Fibroblast of lung (primary cell): ENCODE measurements at regions not wholly inside any gene's neighbourhood (a gene's known extent, or its start where the extent isn't known, plus 50 kb on each side); places are given as distances from the start of the nearest gene placed in this dataset.

ENCODE experiments used
- DNase-seq, 2 donors: peaks; one replicate each; pipeline versions ENCODE4 v3.0.0 to v3.0.0-alpha.2; 2010; ENCODE audit warnings: low read depth in 2 of 2
- H2AFZ ChIP-seq: 2 replicates; pipeline ENCODE4 v1.5.1; 2012; ENCODE audit warnings: low read length, control low read depth, inconsistent platforms
- H3K27ac ChIP-seq: 2 replicates; pipeline ENCODE4 v1.5.1; 2011; ENCODE audit warnings: low read length, control low read depth; ENCODE audit not compliant: insufficient read depth
- H3K27me3 ChIP-seq: 2 replicates; pipeline ENCODE4 v1.5.1; 2011; ENCODE audit warnings: mild to moderate bottlenecking, low read length; ENCODE audit not compliant: control insufficient read depth, insufficient read depth
- H3K36me3 ChIP-seq: 2 replicates; pipeline ENCODE4 v1.5.1; 2011; ENCODE audit warnings: low read length; ENCODE audit not compliant: control insufficient read depth, insufficient read depth
- H3K4me1 ChIP-seq: 2 replicates; pipeline ENCODE4 v1.5.1; 2011; ENCODE audit warnings: low read length; ENCODE audit not compliant: control insufficient read depth, insufficient read depth; ENCODE audit errors: extremely low read depth
- H3K4me2 ChIP-seq: 2 replicates; pipeline ENCODE4 v1.5.1; 2011; ENCODE audit warnings: low read length, control low read depth; ENCODE audit not compliant: insufficient read depth; ENCODE audit errors: extremely low read depth
- H3K4me3 ChIP-seq, 4 experiments: fragments of 200-600 bp in 1 of 4; sonication (generic) in 1 of 4; replicated peaks in 1 of 4; 2 replicates each; pipeline ENCODE4 v1.5.1; 2011 to 2016; ENCODE audit warnings: low read length in 4 of 4, low read depth in 3 of 4, mild to moderate bottlenecking in 3 of 4, control low read depth in 2 of 4, inconsistent platforms in 1 of 4, mixed read lengths in 1 of 4; ENCODE audit not compliant: insufficient read depth in 1 of 4; ENCODE audit errors: control extremely low read depth in 1 of 4
- H3K79me2 ChIP-seq: 2 replicates; pipeline ENCODE4 v1.5.1; 2012; ENCODE audit warnings: mild to moderate bottlenecking, low read length, inconsistent platforms; ENCODE audit not compliant: control insufficient read depth, insufficient read depth
- H3K9ac ChIP-seq: 2 replicates; pipeline ENCODE4 v1.5.1; 2011; ENCODE audit warnings: mild to moderate bottlenecking, low read length, control low read depth; ENCODE audit not compliant: insufficient read depth
- H3K9me3 ChIP-seq: 2 replicates; pipeline ENCODE4 v1.5.1; 2012; ENCODE audit warnings: low read depth, low read length; ENCODE audit not compliant: control insufficient read depth, insufficient read depth
- H4K20me1 ChIP-seq: 2 replicates; pipeline ENCODE4 v1.5.1; 2011; ENCODE audit warnings: low read length; ENCODE audit not compliant: control insufficient read depth, insufficient read depth; ENCODE audit errors: extremely low read depth
- EZH2 ChIP-seq: IDR thresholded peaks from 2 replicates; pipeline ENCODE4 v1.5.1; 2012; ENCODE audit warnings: low read length, control low read depth, mild to moderate bottlenecking; ENCODE audit errors: missing control alignments
- TF ChIP-seq, protein P1 (sequence below), 2 donors: IDR thresholded peaks in 1 of 2; conservative IDR thresholded peaks in 1 of 2; 1 replicate in 1 of 2; 2 replicates in 1 of 2; pipeline ENCODE4 v1.5.1; 2011 to 2012; ENCODE audit warnings: low read length in 2 of 2, control low read depth in 1 of 2, inconsistent platforms in 1 of 2, low read depth in 1 of 2, mild to moderate bottlenecking in 1 of 2

DNA sequence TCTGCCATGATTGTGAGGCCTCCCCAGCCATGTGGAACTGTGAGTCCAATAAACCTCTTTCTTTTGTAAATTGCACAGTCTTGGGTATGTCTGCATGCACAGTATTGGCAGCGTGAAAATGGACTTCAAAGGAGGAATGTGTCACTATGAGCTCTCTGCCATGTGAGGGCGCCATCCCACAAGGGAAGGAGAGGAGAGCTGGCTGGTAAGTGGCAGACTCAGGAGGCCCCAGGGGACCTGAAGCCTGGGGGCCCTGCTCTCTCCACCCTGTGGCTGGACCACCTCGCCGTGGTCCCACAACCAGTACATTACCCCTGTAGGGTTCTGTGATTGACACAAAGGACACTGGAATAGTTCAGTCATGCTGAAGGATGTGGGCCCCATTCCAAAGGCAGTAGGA lies 122.1 kb downstream of the RPIA start:
- Histone ChIP-seq H3K27me3 (no peaks in the 10 kb centered on the region), H4K20me1 (no peaks in the 10 kb centered on the region), H3K9ac (no peak overlapping the region), H3K36me3 (no peaks in the 10 kb centered on the region), H2AFZ (no peak overlapping the region), H3K4me3 (no peak overlapping the region), H3K79me2 (no peaks in the 10 kb centered on the region), H3K4me1 (no peaks in the 10 kb centered on the region), H3K27ac (no peak overlapping the region), H3K4me2 (no peak overlapping the region), H3K9me3 (no peaks in the 10 kb centered on the region)
- no peak for DNase-seq
- TF ChIP-seq, protein P1, sequence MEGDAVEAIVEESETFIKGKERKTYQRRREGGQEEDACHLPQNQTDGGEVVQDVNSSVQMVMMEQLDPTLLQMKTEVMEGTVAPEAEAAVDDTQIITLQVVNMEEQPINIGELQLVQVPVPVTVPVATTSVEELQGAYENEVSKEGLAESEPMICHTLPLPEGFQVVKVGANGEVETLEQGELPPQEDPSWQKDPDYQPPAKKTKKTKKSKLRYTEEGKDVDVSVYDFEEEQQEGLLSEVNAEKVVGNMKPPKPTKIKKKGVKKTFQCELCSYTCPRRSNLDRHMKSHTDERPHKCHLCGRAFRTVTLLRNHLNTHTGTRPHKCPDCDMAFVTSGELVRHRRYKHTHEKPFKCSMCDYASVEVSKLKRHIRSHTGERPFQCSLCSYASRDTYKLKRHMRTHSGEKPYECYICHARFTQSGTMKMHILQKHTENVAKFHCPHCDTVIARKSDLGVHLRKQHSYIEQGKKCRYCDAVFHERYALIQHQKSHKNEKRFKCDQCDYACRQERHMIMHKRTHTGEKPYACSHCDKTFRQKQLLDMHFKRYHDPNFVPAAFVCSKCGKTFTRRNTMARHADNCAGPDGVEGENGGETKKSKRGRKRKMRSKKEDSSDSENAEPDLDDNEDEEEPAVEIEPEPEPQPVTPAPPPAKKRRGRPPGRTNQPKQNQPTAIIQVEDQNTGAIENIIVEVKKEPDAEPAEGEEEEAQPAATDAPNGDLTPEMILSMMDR (conservative IDR thresholded peaks at IDR 0.05 in 1 of 2, IDR thresholded peaks at IDR 0.05 in 1 of 2; ENCODE audit: low read depth in 1 of 2, low read length in 2 of 2): no peak
- TF ChIP-seq EZH2: no peak

DNA sequence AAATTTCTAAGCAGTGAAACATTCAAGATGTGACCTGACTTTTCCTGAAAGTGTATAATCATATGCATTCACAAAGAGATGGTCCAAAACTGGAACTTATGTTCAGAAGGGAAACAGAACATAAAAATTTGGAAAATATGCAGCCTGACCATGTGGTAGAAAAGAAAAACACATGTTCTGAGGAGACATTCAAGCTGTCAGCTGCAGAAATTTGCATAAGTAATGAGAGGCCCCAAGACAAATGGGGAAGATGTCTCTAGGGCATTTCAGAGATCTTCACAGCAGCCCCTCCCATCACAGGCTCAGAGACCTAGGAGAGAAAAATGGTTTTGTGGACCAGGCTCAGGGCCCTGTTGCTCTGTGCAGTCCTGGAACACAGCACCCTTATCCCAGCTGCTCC lies 123.8 kb downstream of the RPIA start:
- H3K9ac ChIP-seq: no peak overlapping the region
- DNase-seq: no peak
- H3K4me1 ChIP-seq: no peaks in the 10 kb centered on the region
- TF ChIP-seq, protein P1 (conservative IDR thresholded peaks at IDR 0.05 in 1 of 2, IDR thresholded peaks at IDR 0.05 in 1 of 2; ENCODE audit: low read depth in 1 of 2, low read length in 2 of 2): no peak
- TF ChIP-seq EZH2: no peak
- H3K4me3 ChIP-seq: no peak overlapping the region
- no peaks in the 10 kb centered on the region for H3K9me3 ChIP-seq
- no peaks in the 10 kb centered on the region for H3K79me2 ChIP-seq
- H3K36me3 ChIP-seq: no peaks in the 10 kb centered on the region
- no peak overlapping the region for H3K27ac ChIP-seq
- H3K4me2 ChIP-seq: no peak overlapping the region
- H3K27me3 ChIP-seq: no peaks in the 10 kb centered on the region
- H4K20me1 ChIP-seq: no peaks in the 10 kb centered on the region
- no peak overlapping the region for H2AFZ ChIP-seq

DNA sequence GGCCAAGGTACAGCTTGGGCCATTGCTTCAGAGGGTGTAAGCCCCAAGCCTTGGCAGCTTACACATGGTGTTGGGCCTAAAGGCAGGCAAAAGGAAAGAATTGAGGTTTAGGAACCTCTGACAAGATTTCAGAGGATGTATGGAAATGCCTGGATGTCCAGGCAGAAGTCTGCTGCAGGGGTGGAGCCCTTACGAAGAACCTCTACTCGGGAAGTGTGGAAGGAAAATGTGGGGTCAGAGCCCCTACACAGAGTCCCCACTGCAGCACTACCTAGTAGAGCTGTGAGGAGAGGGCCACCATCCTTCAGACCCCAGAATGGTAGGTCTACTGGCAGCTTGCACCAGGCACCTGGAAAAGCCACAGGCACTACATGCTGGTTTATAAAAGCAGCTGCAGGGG lies 124.2 kb downstream of the RPIA start:
- Histone ChIP-seq H3K27ac (no peak overlapping the region), H3K4me2 (no peak overlapping the region), H3K79me2 (no peaks in the 10 kb centered on the region), H4K20me1 (no peaks in the 10 kb centered on the region), H3K4me1 (no peaks in the 10 kb centered on the region), H3K9me3 (no peaks in the 10 kb centered on the region), H3K4me3 (no peak overlapping the region), H3K27me3 (no peaks in the 10 kb centered on the region), H3K9ac (no peak overlapping the region), H2AFZ (no peak overlapping the region), H3K36me3 (no peaks in the 10 kb centered on the region)
- DNase-seq: no peak
- TF ChIP-seq, protein P1 (conservative IDR thresholded peaks at IDR 0.05 in 1 of 2, IDR thresholded peaks at IDR 0.05 in 1 of 2; ENCODE audit: low read depth in 1 of 2, low read length in 2 of 2): no peak
- TF ChIP-seq EZH2: no peak
